Activated CD4-positive, alpha-beta T cell treated with anti-CD3 and anti-CD28 coated beads for 4 hours (primary cell): ENCODE measurements at regions not wholly inside any gene's neighbourhood (a gene's known extent, or its start where the extent isn't known, plus 50 kb on each side); places are given as distances from the start of the nearest gene placed in this dataset.

Experiments
- DNase-seq, 2 donors: peaks; one replicate each; pipeline ENCODE4 v3.0.0-alpha.2; 2020

- DNase-seq: no peak
Measured at GRCh38 chr9:73682789-73683188, 531.1 kb downstream of the ANXA1 start.

GRCh38 chr9:73683862-73684591, 532.4 kb downstream of the ANXA1 start:
- no peak for DNase-seq

- DNase-seq: no peak
Measured at GRCh38 chr9:73684601-73685000, 532.9 kb downstream of the ANXA1 start.

- no peak for DNase-seq
Measured at GRCh38 chr9:73685786-73686185, 534.1 kb downstream of the ANXA1 start.

- DNase-seq: no peak
Measured at GRCh38 chr9:73689051-73689870, 537.6 kb downstream of the ANXA1 start.

GRCh38 chr9:73701415-73702057, 549.9 kb downstream of the ANXA1 start:
- no peak for DNase-seq

- no peak for DNase-seq
Measured at GRCh38 chr9:73714294-73714693, 562.6 kb downstream of the ANXA1 start.

- DNase-seq: no peak
Measured at GRCh38 chr9:73715591-73715990, 563.9 kb downstream of the ANXA1 start.

GRCh38 chr9:73719660-73720059, 568.0 kb downstream of the ANXA1 start:
- DNase-seq: no peak

GRCh38 chr9:73720601-73721000, 568.9 kb downstream of the ANXA1 start:
- DNase-seq: no peak

GRCh38 chr9:73736270-73736669, 584.6 kb downstream of the ANXA1 start:
- no peak for DNase-seq

GRCh38 chr9:73738741-73739530, 587.3 kb downstream of the ANXA1 start:
- no peak for DNase-seq

- no peak for DNase-seq
Measured at GRCh38 chr9:73741316-73741715, 589.7 kb downstream of the ANXA1 start.

- DNase-seq: no peak
Measured at GRCh38 chr9:73742412-73742811, 590.7 kb downstream of the ANXA1 start.

GRCh38 chr9:73743826-73744225, 592.2 kb downstream of the ANXA1 start:
- DNase-seq: no peak

- DNase-seq: no peak
Measured at GRCh38 chr9:73745598-73745997, 593.9 kb downstream of the ANXA1 start.

GRCh38 chr9:73753171-73753570, 601.5 kb downstream of the ANXA1 start:
- DNase-seq: no peak

GRCh38 chr9:73761905-73762304, 610.2 kb downstream of the ANXA1 start:
- DNase-seq: no peak

GRCh38 chr9:73773896-73774295, 622.2 kb downstream of the ANXA1 start:
- no peak for DNase-seq

GRCh38 chr9:73775757-73776156, 624.1 kb downstream of the ANXA1 start:
- DNase-seq: no peak

GRCh38 chr9:73780916-73781315, 629.3 kb downstream of the ANXA1 start:
- no peak for DNase-seq

- DNase-seq: no peak
Measured at GRCh38 chr9:73782166-73782565, 630.5 kb downstream of the ANXA1 start.

- DNase-seq: no peak
Measured at GRCh38 chr9:73799446-73799845, 647.8 kb downstream of the ANXA1 start.
